SK-N-SH (cell line): ENCODE measurements at regions not wholly inside any gene's neighbourhood (a gene's known extent, or its start where the extent isn't known, plus 50 kb on each side); places are given as distances from the start of the nearest gene placed in this dataset.

Experiments
- CTCF ChIA-PET: fragments of 300-600, 350-600 bp; formaldehyde crosslinking; extraction: SDS; loops from one replicate; lab custom pipeline; 2021; lab: Yijun Ruan, JAX
- POLR2A ChIA-PET: fragments of 350-600 bp; sonication (Branson Sonifier 250); formaldehyde crosslinking; extraction: SDS; loops from one replicate; lab custom pipeline; 2020; ENCODE audit warnings: antibody characterized with exemption, inconsistent platforms; lab: Yijun Ruan, JAX
- DNase-seq: peaks from one replicate; pipeline ENCODE4 v3.0.0; 2012
- H2AFZ ChIP-seq: fragments of 200-600 bp; sonication (generic); 2 replicates; pipeline ENCODE4 v1.8.1; 2016; ENCODE audit warnings: antibody characterized with exemption, mild to moderate bottlenecking, low read depth
- H3F3A ChIP-seq: fragments of 200-600 bp; sonication (generic); replicated peaks from 2 replicates; pipeline ENCODE3; 2016; ENCODE audit warnings: antibody characterized with exemption, mild to moderate bottlenecking; ENCODE audit not compliant: insufficient read depth
- H3K27ac ChIP-seq, 2 experiments: fragments of 200-500 bp in 1 of 2; fragments of 200-600 bp in 1 of 2; sonication (Bioruptor generic) in 1 of 2; sonication (generic), shearing (Covaris generic) in 1 of 2; 2 replicates each; pipeline versions ENCODE4 v1.5.1 to v1.6.1; 2014 to 2016; ENCODE audit warnings: low read depth in 2 of 2, inconsistent platforms in 1 of 2, low read length in 1 of 2, mild to moderate bottlenecking in 1 of 2, mixed read lengths in 1 of 2
- H3K27me3 ChIP-seq: fragments of 200-600 bp; sonication (generic), shearing (Covaris generic); 2 replicates; pipeline ENCODE4 v1.6.1; 2016; ENCODE audit warnings: mixed run types; ENCODE audit not compliant: insufficient read depth
- H3K36me3 ChIP-seq, 2 experiments: fragments of 200-500 bp in 1 of 2; fragments of 200-600 bp in 1 of 2; sonication (Bioruptor generic) in 1 of 2; sonication (generic) in 1 of 2; replicated peaks in 1 of 2; 2 replicates each; pipeline versions ENCODE3 to v1.5.1; 2014 to 2016; ENCODE audit warnings: low read length in 1 of 2, mild to moderate bottlenecking in 1 of 2; ENCODE audit not compliant: insufficient read depth in 2 of 2, control insufficient read depth in 1 of 2
- H3K4me1 ChIP-seq, 2 experiments: fragments of 200-500 bp in 1 of 2; fragments of 200-600 bp in 1 of 2; sonication (Bioruptor generic) in 1 of 2; sonication (generic), shearing (Covaris generic) in 1 of 2; 2 replicates each; pipeline versions ENCODE4 v1.5.1 to v1.6.1; 2014 to 2016; ENCODE audit warnings: low read depth in 1 of 2, low read length in 1 of 2, mixed run types in 1 of 2; ENCODE audit not compliant: insufficient read depth in 2 of 2, control insufficient read depth in 1 of 2
- H3K4me2 ChIP-seq: fragments of 200-600 bp; sonication (generic), shearing (Covaris generic); 2 replicates; pipeline ENCODE4 v1.6.1; 2017; ENCODE audit warnings: mixed run types
- H3K4me3 ChIP-seq, 2 experiments: fragments of 200-500 bp in 1 of 2; fragments of 200-600 bp in 1 of 2; sonication (Bioruptor generic) in 1 of 2; sonication (generic), shearing (Covaris generic) in 1 of 2; 2 replicates each; pipeline versions ENCODE4 v1.5.1 to v1.8.1; 2014 to 2016; ENCODE audit warnings: low read depth in 2 of 2, inconsistent platforms in 1 of 2, low read length in 1 of 2, mild to moderate bottlenecking in 1 of 2, mixed read lengths in 1 of 2, moderate library complexity in 1 of 2
- H3K79me2 ChIP-seq: fragments of 200-600 bp; sonication (generic); 2 replicates; pipeline ENCODE4 v1.8.1; 2017; ENCODE audit warnings: mild to moderate bottlenecking; ENCODE audit not compliant: insufficient read depth
- H3K9ac ChIP-seq: fragments of 200-600 bp; sonication (generic); 2 replicates; pipeline ENCODE4 v1.6.1; 2017; ENCODE audit warnings: mixed run types
- H3K9me2 ChIP-seq: fragments of 200-600 bp; sonication (generic); 2 replicates; pipeline ENCODE4 v1.6.1; 2017; ENCODE audit warnings: mixed run types
- H3K9me3 ChIP-seq: fragments of 200-600 bp; sonication (generic); 2 replicates; pipeline ENCODE4 v1.6.1; 2017; ENCODE audit warnings: mixed run types, mild to moderate bottlenecking, moderate library complexity
- H4K20me1 ChIP-seq: fragments of 200-600 bp; sonication (generic); 2 replicates; pipeline ENCODE4 v1.6.1; 2017; ENCODE audit warnings: mild to moderate bottlenecking, mixed run types; ENCODE audit not compliant: insufficient read depth
- FOXJ3 ChIP-seq: sonication (generic); formaldehyde crosslinking; IDR thresholded peaks from 2 replicates; pipeline ENCODE4 v1.5.1; 2020; ENCODE audit warnings: mild to moderate bottlenecking, missing genetic modification reagents
- GABPA ChIP-seq: IDR thresholded peaks from 2 replicates; pipeline ENCODE4 v1.4.0; 2012; ENCODE audit warnings: low read depth, mild to moderate bottlenecking
- GATA2 ChIP-seq: sonication (generic); formaldehyde crosslinking; IDR thresholded peaks from 2 replicates; pipeline ENCODE4 v1.5.0; 2020; ENCODE audit warnings: mild to moderate bottlenecking, missing genetic modification reagents
- JUND ChIP-seq: IDR thresholded peaks from 2 replicates; pipeline ENCODE4 v1.4.0; 2012
- MEF2A ChIP-seq: IDR thresholded peaks from 2 replicates; pipeline ENCODE4 v1.4.0; 2012; ENCODE audit warnings: low read depth, borderline replicate concordance
- NRF1 ChIP-seq: IDR thresholded peaks from 2 replicates; pipeline ENCODE4 v1.6.1; 2012; ENCODE audit warnings: low read depth, mild to moderate bottlenecking, low read length
- PBX3 ChIP-seq: IDR thresholded peaks from 2 replicates; pipeline ENCODE4; 2012
- POLR2AphosphoS5 ChIP-seq: IDR thresholded peaks from 2 replicates; pipeline ENCODE4 v1.6.1; 2012; ENCODE audit warnings: low read depth, low read length
- RAD21 ChIP-seq: IDR thresholded peaks from 2 replicates; pipeline ENCODE4 v1.6.1; 2012; ENCODE audit warnings: mild to moderate bottlenecking, low read length
- RCOR1 ChIP-seq: fragments of 150-350 bp; IDR thresholded peaks from 2 replicates; pipeline ENCODE4 v1.6.1; 2017; ENCODE audit warnings: antibody characterized with exemption, low read length
- SMC3 ChIP-seq: IDR thresholded peaks from 2 replicates; pipeline ENCODE4 v1.6.1; 2012; ENCODE audit warnings: low read depth, low read length, improper control_type of control experiment
- TCF12 ChIP-seq: IDR thresholded peaks from 2 replicates; pipeline ENCODE4 v1.4.0; 2012
- YY1 ChIP-seq: IDR thresholded peaks from 2 replicates; pipeline ENCODE4 v1.4.0; 2012; ENCODE audit warnings: low read depth, mild to moderate bottlenecking
- WGBS: methylation state at CpG from one replicate; pipeline ENCODE4 v1.1.6; 2017; ENCODE audit warnings: low lambda C conversion rate; 5-methylcytosine and 5-hydroxymethylcytosine counted together
- TF ChIP-seq, protein P1 (sequence below): fragments of 150-350 bp; IDR thresholded peaks from 2 replicates; pipeline ENCODE4 v1.6.1; 2016; ENCODE audit warnings: mild to moderate bottlenecking, low read depth, low read length
- TF ChIP-seq, protein P2 (sequence below): IDR thresholded peaks from 2 replicates; pipeline ENCODE4 v1.4.0; 2012; ENCODE audit warnings: low read depth, borderline replicate concordance
- TF ChIP-seq, protein P3 (sequence below): IDR thresholded peaks from 2 replicates; pipeline ENCODE4 v1.4.0; 2012; ENCODE audit warnings: low read depth, borderline replicate concordance
- TF ChIP-seq, protein P4 (sequence below): IDR thresholded peaks from 2 replicates; pipeline ENCODE4 v1.4.0; 2012; ENCODE audit warnings: low read depth
- TF ChIP-seq, protein P5 (sequence below): fragments of 150-350 bp; IDR thresholded peaks from 2 replicates; pipeline ENCODE4 v1.6.1; 2017; ENCODE audit warnings: antibody characterized with exemption, low read length, low read depth, borderline replicate concordance

DNA sequence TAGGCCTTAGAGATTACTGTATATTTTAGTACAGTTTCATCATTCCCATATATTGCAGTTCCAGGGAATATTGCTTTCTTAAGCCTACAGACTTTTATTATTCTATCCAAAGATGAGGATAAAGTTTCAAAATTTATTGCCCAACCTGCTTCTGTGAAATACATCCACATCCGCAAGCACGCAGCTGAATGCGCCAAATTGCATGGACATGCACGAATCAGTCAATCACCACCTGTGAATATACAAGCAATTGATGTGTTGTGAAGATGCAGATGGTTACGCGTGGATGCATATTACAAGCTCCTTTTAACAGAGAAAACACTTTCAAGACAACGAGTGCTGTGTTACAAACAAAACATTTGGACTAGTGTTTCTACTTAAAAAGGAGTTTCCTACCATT lies 577.8 kb upstream of the PLXNA2 start:
- H3K79me2 ChIP-seq, result no peaks in the 10 kb centered on the region

More for the DNA sequence above, 577.8 kb upstream of the PLXNA2 start:
- no peaks in the 10 kb centered on the region for H3K9me2 ChIP-seq
- WGBS, result 89% methylated on average over 7 of the region's 7 CpGs
- no peaks in the 10 kb centered on the region for H3K9me3 ChIP-seq
- H2AFZ ChIP-seq, result no peak overlapping the region
- no peaks in the 10 kb centered on the region for H3K27me3 ChIP-seq
- H3K36me3 ChIP-seq, result no peaks in the 10 kb centered on the region
- peaks cover 0 to 13% of the 10 kb centered on the region in 2 experiments; a peak in 2 of 4 replicates for H3K4me1 ChIP-seq
- H4K20me1 ChIP-seq, result no peaks in the 10 kb centered on the region
- no peak overlapping the region for H3K27ac ChIP-seq
- no peak overlapping the region for H3K9ac ChIP-seq
- H3F3A ChIP-seq, result no peaks in the 10 kb centered on the region
- DNase-seq, result no peak
- ChIA-PET POLR2A (no interaction called here), CTCF (interaction anchor here (1.3 kb wide), 2 partner anchors 12 to 14 kb away, joined by 3 read pairs; no protein-coding TSS in a partner anchor)
- no peak overlapping the region for H3K4me2 ChIP-seq
- H3K4me3 ChIP-seq, result no peak overlapping the region
- TF ChIP-seq TCF12, result no peak
- no peak for TF ChIP-seq PBX3
- TF ChIP-seq, protein P1, sequence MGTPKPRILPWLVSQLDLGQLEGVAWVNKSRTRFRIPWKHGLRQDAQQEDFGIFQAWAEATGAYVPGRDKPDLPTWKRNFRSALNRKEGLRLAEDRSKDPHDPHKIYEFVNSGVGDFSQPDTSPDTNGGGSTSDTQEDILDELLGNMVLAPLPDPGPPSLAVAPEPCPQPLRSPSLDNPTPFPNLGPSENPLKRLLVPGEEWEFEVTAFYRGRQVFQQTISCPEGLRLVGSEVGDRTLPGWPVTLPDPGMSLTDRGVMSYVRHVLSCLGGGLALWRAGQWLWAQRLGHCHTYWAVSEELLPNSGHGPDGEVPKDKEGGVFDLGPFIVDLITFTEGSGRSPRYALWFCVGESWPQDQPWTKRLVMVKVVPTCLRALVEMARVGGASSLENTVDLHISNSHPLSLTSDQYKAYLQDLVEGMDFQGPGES, result no peak
- TF ChIP-seq, protein P2, sequence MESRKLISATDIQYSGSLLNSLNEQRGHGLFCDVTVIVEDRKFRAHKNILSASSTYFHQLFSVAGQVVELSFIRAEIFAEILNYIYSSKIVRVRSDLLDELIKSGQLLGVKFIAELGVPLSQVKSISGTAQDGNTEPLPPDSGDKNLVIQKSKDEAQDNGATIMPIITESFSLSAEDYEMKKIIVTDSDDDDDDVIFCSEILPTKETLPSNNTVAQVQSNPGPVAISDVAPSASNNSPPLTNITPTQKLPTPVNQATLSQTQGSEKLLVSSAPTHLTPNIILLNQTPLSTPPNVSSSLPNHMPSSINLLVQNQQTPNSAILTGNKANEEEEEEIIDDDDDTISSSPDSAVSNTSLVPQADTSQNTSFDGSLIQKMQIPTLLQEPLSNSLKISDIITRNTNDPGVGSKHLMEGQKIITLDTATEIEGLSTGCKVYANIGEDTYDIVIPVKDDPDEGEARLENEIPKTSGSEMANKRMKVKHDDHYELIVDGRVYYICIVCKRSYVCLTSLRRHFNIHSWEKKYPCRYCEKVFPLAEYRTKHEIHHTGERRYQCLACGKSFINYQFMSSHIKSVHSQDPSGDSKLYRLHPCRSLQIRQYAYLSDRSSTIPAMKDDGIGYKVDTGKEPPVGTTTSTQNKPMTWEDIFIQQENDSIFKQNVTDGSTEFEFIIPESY, result no peak
- no peak for TF ChIP-seq YY1
- TF ChIP-seq RAD21, result no peak
- TF ChIP-seq POLR2AphosphoS5, result no peak
- no peak for TF ChIP-seq FOXJ3 (CRISPR knock-in tag)
- no peak for TF ChIP-seq MEF2A
- TF ChIP-seq JUND, result no peak
- no peak for TF ChIP-seq NRF1
- TF ChIP-seq SMC3, result no peak
- TF ChIP-seq GABPA, result no peak
- TF ChIP-seq, protein P3, sequence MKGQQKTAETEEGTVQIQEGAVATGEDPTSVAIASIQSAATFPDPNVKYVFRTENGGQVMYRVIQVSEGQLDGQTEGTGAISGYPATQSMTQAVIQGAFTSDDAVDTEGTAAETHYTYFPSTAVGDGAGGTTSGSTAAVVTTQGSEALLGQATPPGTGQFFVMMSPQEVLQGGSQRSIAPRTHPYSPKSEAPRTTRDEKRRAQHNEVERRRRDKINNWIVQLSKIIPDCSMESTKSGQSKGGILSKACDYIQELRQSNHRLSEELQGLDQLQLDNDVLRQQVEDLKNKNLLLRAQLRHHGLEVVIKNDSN, result no peak
- TF ChIP-seq, protein P4, sequence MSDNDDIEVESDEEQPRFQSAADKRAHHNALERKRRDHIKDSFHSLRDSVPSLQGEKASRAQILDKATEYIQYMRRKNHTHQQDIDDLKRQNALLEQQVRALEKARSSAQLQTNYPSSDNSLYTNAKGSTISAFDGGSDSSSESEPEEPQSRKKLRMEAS, result no peak
- TF ChIP-seq, protein P5, sequence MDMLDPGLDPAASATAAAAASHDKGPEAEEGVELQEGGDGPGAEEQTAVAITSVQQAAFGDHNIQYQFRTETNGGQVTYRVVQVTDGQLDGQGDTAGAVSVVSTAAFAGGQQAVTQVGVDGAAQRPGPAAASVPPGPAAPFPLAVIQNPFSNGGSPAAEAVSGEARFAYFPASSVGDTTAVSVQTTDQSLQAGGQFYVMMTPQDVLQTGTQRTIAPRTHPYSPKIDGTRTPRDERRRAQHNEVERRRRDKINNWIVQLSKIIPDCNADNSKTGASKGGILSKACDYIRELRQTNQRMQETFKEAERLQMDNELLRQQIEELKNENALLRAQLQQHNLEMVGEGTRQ, result no peak
- TF ChIP-seq GATA2 (CRISPR knock-in tag), result no peak
- no peak for TF ChIP-seq RCOR1
- TF ChIP-seq, all 33 proteins: peak for 0
